Transverse colon (tissue), 4 donors: ENCODE measurements at regions not wholly inside any gene's neighbourhood (a gene's known extent, or its start where the extent isn't known, plus 50 kb on each side); places are given as distances from the start of the nearest gene placed in this dataset.

Experiments used
- CTCF ChIP-seq, 5 experiments: fragments of 200-600 bp in 3 of 5; fragments of 450-650 bp in 2 of 5; sonication (generic) in 3 of 5; IDR thresholded peaks; 1 replicate in 2 of 5; 2 replicates in 3 of 5; pipeline ENCODE4 v1.5.1; 2016 to 2017; ENCODE audit warnings: antibody characterized with exemption in 5 of 5, inconsistent platforms in 3 of 5, mild to moderate bottlenecking in 2 of 5, moderate library complexity in 1 of 5
- EP300 ChIP-seq: sonication (generic); formaldehyde crosslinking; IDR thresholded peaks from one replicate; pipeline ENCODE4 v1.6.1; 2017; ENCODE audit warnings: antibody characterized with exemption, low read depth
- POLR2A ChIP-seq: fragments of 450-650 bp; IDR thresholded peaks from one replicate; pipeline ENCODE4 v1.6.1; 2016; ENCODE audit warnings: antibody characterized with exemption, mild to moderate bottlenecking, moderate library complexity
- POLR2AphosphoS5 ChIP-seq, 3 donors: sonication (generic); formaldehyde crosslinking; IDR thresholded peaks; one replicate each; pipeline ENCODE4 v1.6.1; 2016; ENCODE audit warnings: antibody characterized with exemption in 3 of 3

- TF ChIP-seq CTCF (IDR thresholded peaks at IDR 0.05) (no peak), POLR2AphosphoS5 (IDR thresholded peaks at IDR 0.05) (no peak), POLR2A (no peak), EP300 (no peak)
Measured at GRCh38 chr2:176789751-176790150, 422.8 kb upstream of the HNRNPA3 start.
